GM21526 (cell line): ENCODE measurements at regions not wholly inside any gene's neighbourhood (a gene's known extent, or its start where the extent isn't known, plus 50 kb on each side); places are given as distances from the start of the nearest gene placed in this dataset.
"Not testable (repeated sequence)": the region's sequence is repeated elsewhere in the genome, so short reads cannot be mapped to it uniquely, and the experiment has no call there.

ENCODE experiments used
- ATAC-seq: cut with Tn5 transposase; IDR thresholded peaks from one replicate; pipeline ENCODE4 v1.9.1; 2021; ENCODE audit warnings: moderate library complexity; ENCODE audit not compliant: unreplicated experiment, low FRiP score

GRCh38 chr13:81153478-81153877, 812.6 kb upstream of the SPRY2 start:
- no peak for ATAC-seq

GRCh38 chr13:81148822-81149221, 807.9 kb upstream of the SPRY2 start:
- ATAC-seq, result no peak

GRCh38 chr13:81146576-81146975, 805.6 kb upstream of the SPRY2 start:
- not testable (repeated sequence) for ATAC-seq

GRCh38 chr13:81142306-81142999, 801.5 kb upstream of the SPRY2 start:
- ATAC-seq, result no peak

- no peak for ATAC-seq
Measured at GRCh38 chr13:81140675-81141074, 799.7 kb upstream of the SPRY2 start.

- ATAC-seq, result no peak
Measured at GRCh38 chr13:81139987-81140386, 799.1 kb upstream of the SPRY2 start.

- ATAC-seq, result no peak
Measured at GRCh38 chr13:81138353-81138980, 797.5 kb upstream of the SPRY2 start.

GRCh38 chr13:81133066-81133465, 792.1 kb upstream of the SPRY2 start:
- ATAC-seq, result no peak

- ATAC-seq, result no peak
Measured at GRCh38 chr13:81117416-81117815, 776.5 kb upstream of the SPRY2 start.

GRCh38 chr13:81116461-81117282, 775.7 kb upstream of the SPRY2 start:
- ATAC-seq, result no peak

GRCh38 chr13:81109026-81109425, 768.1 kb upstream of the SPRY2 start:
- ATAC-seq, result no peak

GRCh38 chr13:81106348-81106747, 765.4 kb upstream of the SPRY2 start:
- ATAC-seq, result no peak

- no peak for ATAC-seq
Measured at GRCh38 chr13:81104035-81104715, 763.2 kb upstream of the SPRY2 start.

- not testable (repeated sequence) for ATAC-seq
Measured at GRCh38 chr13:81102066-81102465, 761.1 kb upstream of the SPRY2 start.

- ATAC-seq, result no peak
Measured at GRCh38 chr13:81089371-81090157, 748.6 kb upstream of the SPRY2 start.

GRCh38 chr13:81080911-81081454, 740.1 kb upstream of the SPRY2 start:
- no peak for ATAC-seq

GRCh38 chr13:81078048-81078447, 737.1 kb upstream of the SPRY2 start:
- no peak for ATAC-seq

- not testable (repeated sequence) for ATAC-seq
Measured at GRCh38 chr13:81069822-81070221, 728.9 kb upstream of the SPRY2 start.

- ATAC-seq, result no peak
Measured at GRCh38 chr13:81058916-81059290, 718.0 kb upstream of the SPRY2 start.
